WTC11 (cell line): ENCODE measurements at regions not wholly inside any gene's neighbourhood (a gene's known extent, or its start where the extent isn't known, plus 50 kb on each side); places are given as distances from the start of the nearest gene placed in this dataset.

ENCODE experiments used
- ATAC-seq: fragments of 200-7000 bp; cut with Tn5 transposase; 2 replicates; pipeline ENCODE4 v1.10.0; 2021; ENCODE audit warnings: mild to moderate bottlenecking, moderate library complexity
- CTCF ChIA-PET: fragments of 300-600 bp; sonication (Branson Sonifier 250); formaldehyde crosslinking; loops from one replicate; lab custom pipeline; 2021; ENCODE audit warnings: antibody characterized with exemption; lab: Charles Lee
- POLR2A ChIA-PET: fragments of 350-600 bp; sonication (Branson Sonifier 250); formaldehyde crosslinking; loops from one replicate; lab custom pipeline; 2021; ENCODE audit warnings: antibody characterized with exemption; lab: Charles Lee
- DNase-seq: peaks from one replicate; pipeline ENCODE4 v3.0.0; 2021; ENCODE audit warnings: low spot score
- H3K27ac Mint-ChIP-seq: 2 replicates; pipeline ENCODE4 v1.8.0; 2021; ENCODE audit warnings: mixed read lengths
- H3K27me3 Mint-ChIP-seq: 2 replicates; pipeline ENCODE4 v1.8.0; 2021; ENCODE audit warnings: low read depth, mild to moderate bottlenecking, moderate library complexity, mixed read lengths
- H3K36me3 Mint-ChIP-seq: 2 replicates; pipeline ENCODE4 v1.8.0; 2021; ENCODE audit warnings: mixed read lengths
- H3K4me1 Mint-ChIP-seq: 2 replicates; pipeline ENCODE4 v1.8.0; 2022; ENCODE audit warnings: mixed read lengths
- H3K4me3 Mint-ChIP-seq: 2 replicates; pipeline ENCODE4 v1.8.0; 2021; ENCODE audit warnings: mild to moderate bottlenecking, moderate library complexity, mixed read lengths
- H3K9me3 Mint-ChIP-seq: 2 replicates; pipeline ENCODE4 v1.8.0; 2021; ENCODE audit warnings: mixed read lengths
- CBFB ChIP-seq: sonication (generic); formaldehyde crosslinking; IDR thresholded peaks from 2 replicates; pipeline ENCODE4 v1.8.1; 2022; ENCODE audit warnings: mild to moderate bottlenecking, low read depth, missing genetic modification reagents
- ELF4 ChIP-seq: sonication (generic); formaldehyde crosslinking; IDR thresholded peaks from 2 replicates; pipeline ENCODE4 v1.8.1; 2022; ENCODE audit warnings: low read depth, mild to moderate bottlenecking, moderate library complexity, missing genetic modification reagents
- IRF2 ChIP-seq: sonication (generic); formaldehyde crosslinking; IDR thresholded peaks from 2 replicates; pipeline ENCODE4 v1.8.0; 2022; ENCODE audit warnings: low read depth, missing genetic modification reagents, borderline replicate concordance
- NR3C1 ChIP-seq: sonication (generic); formaldehyde crosslinking; conservative IDR thresholded peaks from 2 replicates; pipeline ENCODE4 v1.8.1; 2023; ENCODE audit warnings: low read depth, mild to moderate bottlenecking, missing genetic modification reagents
- RELA ChIP-seq: sonication (generic); formaldehyde crosslinking; IDR thresholded peaks from 2 replicates; pipeline ENCODE4 v1.8.1; 2022; ENCODE audit warnings: missing genetic modification reagents, mild to moderate bottlenecking, borderline replicate concordance
- TP53 ChIP-seq: sonication (generic); formaldehyde crosslinking; IDR thresholded peaks from 2 replicates; pipeline ENCODE4 v1.8.1; 2023; ENCODE audit warnings: mild to moderate bottlenecking, missing genetic modification reagents
- ZNF121 ChIP-seq: sonication (generic); formaldehyde crosslinking; IDR thresholded peaks from 2 replicates; pipeline ENCODE4 v1.8.0; 2023; ENCODE audit warnings: missing genetic modification reagents
- ZNF138 ChIP-seq: sonication (generic); formaldehyde crosslinking; conservative IDR thresholded peaks from 2 replicates; pipeline ENCODE4 v1.8.1; 2022; ENCODE audit warnings: mild to moderate bottlenecking, moderate library complexity, missing genetic modification reagents
- ZNF219 ChIP-seq: sonication (generic); formaldehyde crosslinking; IDR thresholded peaks from 2 replicates; pipeline ENCODE4 v1.8.0; 2023; ENCODE audit warnings: missing genetic modification reagents, mild to moderate bottlenecking, borderline replicate concordance
- ZNF232 ChIP-seq: sonication (generic); formaldehyde crosslinking; IDR thresholded peaks from 2 replicates; pipeline ENCODE4 v1.8.0; 2022; ENCODE audit warnings: mild to moderate bottlenecking, missing genetic modification reagents
- ZNF416 ChIP-seq: fragments of 250-450 bp; sonication (Bioruptor Pico); IDR thresholded peaks from 2 replicates; pipeline ENCODE4 v1.9.0; 2021; ENCODE audit warnings: mild to moderate bottlenecking, inconsistent platforms
- TF ChIP-seq, protein P1 (sequence below): sonication (generic); formaldehyde crosslinking; IDR thresholded peaks from 2 replicates; pipeline ENCODE4 v1.8.0; 2022; ENCODE audit warnings: missing genetic modification reagents
- TF ChIP-seq, protein P2 (sequence below): sonication (generic); formaldehyde crosslinking; IDR thresholded peaks from 2 replicates; pipeline ENCODE4 v1.8.0; 2022; ENCODE audit warnings: mild to moderate bottlenecking, missing genetic modification reagents
- TF ChIP-seq, protein P3 (sequence below): fragments of 250-450 bp; sonication (Bioruptor Pico); IDR thresholded peaks from 2 replicates; pipeline ENCODE4 v2.1.2; 2022; ENCODE audit warnings: mild to moderate bottlenecking, moderate library complexity
- TF ChIP-seq, protein P4 (sequence below): sonication (generic); formaldehyde crosslinking; IDR thresholded peaks from 2 replicates; pipeline ENCODE4 v1.8.0; 2023; ENCODE audit warnings: mild to moderate bottlenecking, missing genetic modification reagents

- TF ChIP-seq, protein P1, sequence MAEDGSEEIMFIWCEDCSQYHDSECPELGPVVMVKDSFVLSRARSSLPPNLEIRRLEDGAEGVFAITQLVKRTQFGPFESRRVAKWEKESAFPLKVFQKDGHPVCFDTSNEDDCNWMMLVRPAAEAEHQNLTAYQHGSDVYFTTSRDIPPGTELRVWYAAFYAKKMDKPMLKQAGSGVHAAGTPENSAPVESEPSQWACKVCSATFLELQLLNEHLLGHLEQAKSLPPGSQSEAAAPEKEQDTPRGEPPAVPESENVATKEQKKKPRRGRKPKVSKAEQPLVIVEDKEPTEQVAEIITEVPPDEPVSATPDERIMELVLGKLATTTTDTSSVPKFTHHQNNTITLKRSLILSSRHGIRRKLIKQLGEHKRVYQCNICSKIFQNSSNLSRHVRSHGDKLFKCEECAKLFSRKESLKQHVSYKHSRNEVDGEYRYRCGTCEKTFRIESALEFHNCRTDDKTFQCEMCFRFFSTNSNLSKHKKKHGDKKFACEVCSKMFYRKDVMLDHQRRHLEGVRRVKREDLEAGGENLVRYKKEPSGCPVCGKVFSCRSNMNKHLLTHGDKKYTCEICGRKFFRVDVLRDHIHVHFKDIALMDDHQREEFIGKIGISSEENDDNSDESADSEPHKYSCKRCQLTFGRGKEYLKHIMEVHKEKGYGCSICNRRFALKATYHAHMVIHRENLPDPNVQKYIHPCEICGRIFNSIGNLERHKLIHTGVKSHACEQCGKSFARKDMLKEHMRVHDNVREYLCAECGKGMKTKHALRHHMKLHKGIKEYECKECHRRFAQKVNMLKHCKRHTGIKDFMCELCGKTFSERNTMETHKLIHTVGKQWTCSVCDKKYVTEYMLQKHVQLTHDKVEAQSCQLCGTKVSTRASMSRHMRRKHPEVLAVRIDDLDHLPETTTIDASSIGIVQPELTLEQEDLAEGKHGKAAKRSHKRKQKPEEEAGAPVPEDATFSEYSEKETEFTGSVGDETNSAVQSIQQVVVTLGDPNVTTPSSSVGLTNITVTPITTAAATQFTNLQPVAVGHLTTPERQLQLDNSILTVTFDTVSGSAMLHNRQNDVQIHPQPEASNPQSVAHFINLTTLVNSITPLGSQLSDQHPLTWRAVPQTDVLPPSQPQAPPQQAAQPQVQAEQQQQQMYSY (CRISPR knock-in tag), result no peak
- TF ChIP-seq ZNF232 (CRISPR knock-in tag) (no peak), TP53 (CRISPR knock-in tag) (no peak)
- TF ChIP-seq, protein P2, sequence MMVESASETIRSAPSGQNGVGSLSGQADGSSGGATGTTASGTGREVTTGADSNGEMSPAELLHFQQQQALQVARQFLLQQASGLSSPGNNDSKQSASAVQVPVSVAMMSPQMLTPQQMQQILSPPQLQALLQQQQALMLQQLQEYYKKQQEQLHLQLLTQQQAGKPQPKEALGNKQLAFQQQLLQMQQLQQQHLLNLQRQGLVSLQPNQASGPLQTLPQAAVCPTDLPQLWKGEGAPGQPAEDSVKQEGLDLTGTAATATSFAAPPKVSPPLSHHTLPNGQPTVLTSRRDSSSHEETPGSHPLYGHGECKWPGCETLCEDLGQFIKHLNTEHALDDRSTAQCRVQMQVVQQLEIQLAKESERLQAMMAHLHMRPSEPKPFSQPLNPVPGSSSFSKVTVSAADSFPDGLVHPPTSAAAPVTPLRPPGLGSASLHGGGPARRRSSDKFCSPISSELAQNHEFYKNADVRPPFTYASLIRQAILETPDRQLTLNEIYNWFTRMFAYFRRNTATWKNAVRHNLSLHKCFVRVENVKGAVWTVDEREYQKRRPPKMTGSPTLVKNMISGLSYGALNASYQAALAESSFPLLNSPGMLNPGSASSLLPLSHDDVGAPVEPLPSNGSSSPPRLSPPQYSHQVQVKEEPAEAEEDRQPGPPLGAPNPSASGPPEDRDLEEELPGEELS (CRISPR knock-in tag), result no peak
- TF ChIP-seq, protein P3, sequence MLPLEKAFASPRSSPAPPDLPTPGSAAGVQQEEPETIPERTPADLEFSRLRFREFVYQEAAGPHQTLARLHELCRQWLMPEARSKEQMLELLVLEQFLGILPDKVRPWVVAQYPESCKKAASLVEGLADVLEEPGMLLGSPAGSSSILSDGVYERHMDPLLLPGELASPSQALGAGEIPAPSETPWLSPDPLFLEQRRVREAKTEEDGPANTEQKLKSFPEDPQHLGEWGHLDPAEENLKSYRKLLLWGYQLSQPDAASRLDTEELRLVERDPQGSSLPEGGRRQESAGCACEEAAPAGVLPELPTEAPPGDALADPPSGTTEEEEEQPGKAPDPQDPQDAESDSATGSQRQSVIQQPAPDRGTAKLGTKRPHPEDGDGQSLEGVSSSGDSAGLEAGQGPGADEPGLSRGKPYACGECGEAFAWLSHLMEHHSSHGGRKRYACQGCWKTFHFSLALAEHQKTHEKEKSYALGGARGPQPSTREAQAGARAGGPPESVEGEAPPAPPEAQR (CRISPR knock-in tag), result no peak
These were observed 103.8 kb upstream of the CFAP20DC start (continued) for GRCh38 chr3:59153648-59154047.

GRCh38 chr3:59152943-59153342 lies 103.1 kb upstream of the CFAP20DC start:
- POLR2A ChIA-PET, result no interaction called here
- CTCF ChIA-PET, result no interaction called here
- Mint-ChIP-seq H3K4me1 (peaks cover 20% of the 10 kb centered on the region), H3K4me3 (no peak overlapping the region), H3K27ac (no peak overlapping the region), H3K9me3 (peaks cover 29% of the 10 kb centered on the region), H3K27me3 (peaks cover 12% of the 10 kb centered on the region), H3K36me3 (peaks cover 16% of the 10 kb centered on the region)
- ATAC-seq (no peak), DNase-seq (no peak)
- TF ChIP-seq ZNF219 (no peak), IRF2 (no peak), ZNF416 (CRISPR knock-in tag) (no peak), ZNF138 (CRISPR knock-in tag) (no peak), ZNF121 (no peak), CBFB (CRISPR knock-in tag) (no peak), RELA (CRISPR knock-in tag) (no peak), ELF4 (CRISPR knock-in tag) (no peak), NR3C1 (no peak)

- TF ChIP-seq, protein P1 (CRISPR knock-in tag), result peak; percentile 61
- TF ChIP-seq, protein P4, sequence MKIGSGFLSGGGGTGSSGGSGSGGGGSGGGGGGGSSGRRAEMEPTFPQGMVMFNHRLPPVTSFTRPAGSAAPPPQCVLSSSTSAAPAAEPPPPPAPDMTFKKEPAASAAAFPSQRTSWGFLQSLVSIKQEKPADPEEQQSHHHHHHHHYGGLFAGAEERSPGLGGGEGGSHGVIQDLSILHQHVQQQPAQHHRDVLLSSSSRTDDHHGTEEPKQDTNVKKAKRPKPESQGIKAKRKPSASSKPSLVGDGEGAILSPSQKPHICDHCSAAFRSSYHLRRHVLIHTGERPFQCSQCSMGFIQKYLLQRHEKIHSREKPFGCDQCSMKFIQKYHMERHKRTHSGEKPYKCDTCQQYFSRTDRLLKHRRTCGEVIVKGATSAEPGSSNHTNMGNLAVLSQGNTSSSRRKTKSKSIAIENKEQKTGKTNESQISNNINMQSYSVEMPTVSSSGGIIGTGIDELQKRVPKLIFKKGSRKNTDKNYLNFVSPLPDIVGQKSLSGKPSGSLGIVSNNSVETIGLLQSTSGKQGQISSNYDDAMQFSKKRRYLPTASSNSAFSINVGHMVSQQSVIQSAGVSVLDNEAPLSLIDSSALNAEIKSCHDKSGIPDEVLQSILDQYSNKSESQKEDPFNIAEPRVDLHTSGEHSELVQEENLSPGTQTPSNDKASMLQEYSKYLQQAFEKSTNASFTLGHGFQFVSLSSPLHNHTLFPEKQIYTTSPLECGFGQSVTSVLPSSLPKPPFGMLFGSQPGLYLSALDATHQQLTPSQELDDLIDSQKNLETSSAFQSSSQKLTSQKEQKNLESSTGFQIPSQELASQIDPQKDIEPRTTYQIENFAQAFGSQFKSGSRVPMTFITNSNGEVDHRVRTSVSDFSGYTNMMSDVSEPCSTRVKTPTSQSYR, result no peak
- TF ChIP-seq, all 79 proteins: peak for 1
- Mint-ChIP-seq H3K27ac (no peak overlapping the region), H3K27me3 (peaks cover 12% of the 10 kb centered on the region), H3K4me3 (peak overlapping the region; percentile 17; the same call in 1 of the 2 replicates), H3K9me3 (peaks cover 49% of the 10 kb centered on the region), H3K4me1 (peaks cover 18% of the 10 kb centered on the region), H3K36me3 (peaks cover 27% of the 10 kb centered on the region)
- ChIA-PET CTCF (interaction anchor here (1.2 kb wide), 1 partner anchor 97 kb away, joined by 3 read pairs; no protein-coding TSS in a partner anchor), POLR2A (no interaction called here)
- peak; percentile 44 for DNase-seq
- ATAC-seq, result peak; percentile 90
These were observed 100.2 kb upstream of the CFAP20DC start for GRCh38 chr3:59150039-59150438.
